ENCODE measurements at regions not wholly inside any gene's neighbourhood (a gene's known extent, or its start where the extent isn't known, plus 50 kb on each side); places are given as distances from the start of the nearest gene placed in this dataset.

- TF ChIP-seq, protein P1, sequence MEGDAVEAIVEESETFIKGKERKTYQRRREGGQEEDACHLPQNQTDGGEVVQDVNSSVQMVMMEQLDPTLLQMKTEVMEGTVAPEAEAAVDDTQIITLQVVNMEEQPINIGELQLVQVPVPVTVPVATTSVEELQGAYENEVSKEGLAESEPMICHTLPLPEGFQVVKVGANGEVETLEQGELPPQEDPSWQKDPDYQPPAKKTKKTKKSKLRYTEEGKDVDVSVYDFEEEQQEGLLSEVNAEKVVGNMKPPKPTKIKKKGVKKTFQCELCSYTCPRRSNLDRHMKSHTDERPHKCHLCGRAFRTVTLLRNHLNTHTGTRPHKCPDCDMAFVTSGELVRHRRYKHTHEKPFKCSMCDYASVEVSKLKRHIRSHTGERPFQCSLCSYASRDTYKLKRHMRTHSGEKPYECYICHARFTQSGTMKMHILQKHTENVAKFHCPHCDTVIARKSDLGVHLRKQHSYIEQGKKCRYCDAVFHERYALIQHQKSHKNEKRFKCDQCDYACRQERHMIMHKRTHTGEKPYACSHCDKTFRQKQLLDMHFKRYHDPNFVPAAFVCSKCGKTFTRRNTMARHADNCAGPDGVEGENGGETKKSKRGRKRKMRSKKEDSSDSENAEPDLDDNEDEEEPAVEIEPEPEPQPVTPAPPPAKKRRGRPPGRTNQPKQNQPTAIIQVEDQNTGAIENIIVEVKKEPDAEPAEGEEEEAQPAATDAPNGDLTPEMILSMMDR (IDR thresholded peaks at IDR 0.05) = no peak
- no peak for TF ChIP-seq POLR2AphosphoS5 (IDR thresholded peaks at IDR 0.05)
These were observed 287.5 kb upstream of the PHYHIPL start for GRCh38 chr10:58888957-58889356.
